HUES64 (cell line): ENCODE measurements at regions not wholly inside any gene's neighbourhood (a gene's known extent, or its start where the extent isn't known, plus 50 kb on each side); places are given as distances from the start of the nearest gene placed in this dataset.

Experiments
- H3K27ac ChIP-seq: 2 replicates; pipeline ENCODE4 v1.7.0; 2013; ENCODE audit warnings: low read depth, low read length, inconsistent platforms
- H3K27me3 ChIP-seq: 2 replicates; pipeline ENCODE4 v1.6.1; 2013; ENCODE audit warnings: mild to moderate bottlenecking, low read length; ENCODE audit not compliant: insufficient read depth
- H3K36me3 ChIP-seq: 2 replicates; pipeline ENCODE4 v1.6.1; 2013; ENCODE audit warnings: mild to moderate bottlenecking, low read length; ENCODE audit not compliant: insufficient read depth
- H3K4me1 ChIP-seq: 2 replicates; pipeline ENCODE4 v1.6.1; 2013; ENCODE audit warnings: mild to moderate bottlenecking, low read length, moderate library complexity; ENCODE audit not compliant: insufficient read depth
- H3K4me3 ChIP-seq: 2 replicates; pipeline ENCODE4 v1.5.1; 2013; ENCODE audit warnings: mild to moderate bottlenecking, low read length, moderate library complexity
- H3K9ac ChIP-seq: 2 replicates; pipeline ENCODE4 v1.6.1; 2013; ENCODE audit warnings: mild to moderate bottlenecking, low read depth, low read length
- H3K9me3 ChIP-seq: 2 replicates; pipeline ENCODE4 v1.6.1; 2013; ENCODE audit warnings: low read depth, low read length; ENCODE audit not compliant: insufficient read depth
- WGBS: fragments of 150-250, 120-280 bp; methylation state at CpG from one replicate; pipeline ENCODE4 v1.1.7; 2013; ENCODE audit warnings: missing lambda C conversion rate; 5-methylcytosine and 5-hydroxymethylcytosine counted together

DNA sequence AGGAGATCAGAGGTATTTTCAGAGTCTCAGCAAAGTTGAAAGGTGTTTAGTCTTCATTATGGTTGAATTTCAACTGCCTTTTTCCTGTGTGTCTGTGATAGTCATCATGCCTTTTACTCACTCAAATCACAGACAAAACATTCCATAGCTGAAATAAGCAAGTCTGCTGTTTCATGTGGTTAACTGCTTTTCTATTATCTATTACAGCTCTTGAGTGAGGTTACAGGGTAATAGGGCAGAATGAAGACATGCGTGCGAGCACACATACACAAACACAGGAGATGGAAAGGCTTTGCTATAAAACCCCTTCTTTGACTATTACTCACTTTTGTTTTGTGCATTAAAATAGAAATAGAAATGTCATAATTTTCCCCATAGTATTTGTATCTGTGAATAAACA, 192.6 kb upstream of the RARB start:
- H3K4me1 ChIP-seq, result peaks cover 13% of the 10 kb centered on the region
- H3K27me3 ChIP-seq, result no peaks in the 10 kb centered on the region
- H3K9me3 ChIP-seq, result no peaks in the 10 kb centered on the region
- no peaks in the 10 kb centered on the region for H3K36me3 ChIP-seq
- no peak overlapping the region for H3K4me3 ChIP-seq
- no peak overlapping the region for H3K9ac ChIP-seq
- WGBS, result no CpG with 5 or more reads among the region's 2 CpGs
- H3K27ac ChIP-seq, result no peak overlapping the region

- Histone ChIP-seq H3K9ac (no peak overlapping the region), H3K4me3 (no peak overlapping the region), H3K36me3 (no peaks in the 10 kb centered on the region), H3K9me3 (no peaks in the 10 kb centered on the region), H3K27me3 (no peaks in the 10 kb centered on the region), H3K4me1 (peaks cover 2% of the 10 kb centered on the region; the same call in 1 of the 2 replicates), H3K27ac (no peak overlapping the region)
- WGBS, result 94% methylated on average over 1 of the region's 1 CpG
These were observed 190.5 kb upstream of the RARB start for GRCh38 chr3:25237602-25238001.

GRCh38 chr3:25239042-25239441, 189.0 kb upstream of the RARB start:
- Histone ChIP-seq H3K27ac (no peak overlapping the region), H3K4me3 (no peak overlapping the region), H3K9ac (no peak overlapping the region), H3K9me3 (no peaks in the 10 kb centered on the region), H3K27me3 (no peaks in the 10 kb centered on the region), H3K4me1 (peaks cover 2% of the 10 kb centered on the region; the same call in 1 of the 2 replicates), H3K36me3 (no peaks in the 10 kb centered on the region)
- 90% methylated on average over 1 of the region's 1 CpG for WGBS

GRCh38 chr3:25246913-25247312, 181.2 kb upstream of the RARB start:
- Histone ChIP-seq H3K9ac (no peak overlapping the region), H3K4me3 (no peak overlapping the region), H3K27me3 (no peaks in the 10 kb centered on the region), H3K9me3 (peaks cover 16% of the 10 kb centered on the region; the same call in 1 of the 2 replicates), H3K4me1 (no peaks in the 10 kb centered on the region), H3K27ac (no peak overlapping the region), H3K36me3 (no peaks in the 10 kb centered on the region)
- WGBS, result 74% methylated on average over 5 of the region's 5 CpGs

- Histone ChIP-seq H3K27me3 (no peaks in the 10 kb centered on the region), H3K9me3 (peaks cover 27% of the 10 kb centered on the region; the same call in 1 of the 2 replicates), H3K36me3 (no peaks in the 10 kb centered on the region), H3K9ac (no peak overlapping the region), H3K27ac (no peak overlapping the region), H3K4me3 (no peak overlapping the region), H3K4me1 (no peaks in the 10 kb centered on the region)
- 100% methylated on average over 1 of the region's 1 CpG for WGBS
These were observed 175.8 kb upstream of the RARB start for GRCh38 chr3:25252291-25252690.

GRCh38 chr3:25257026-25257425, 171.0 kb upstream of the RARB start:
- Histone ChIP-seq H3K4me3 (no peak overlapping the region), H3K9me3 (peaks cover 11% of the 10 kb centered on the region; the same call in 1 of the 2 replicates), H3K4me1 (no peaks in the 10 kb centered on the region), H3K27me3 (no peaks in the 10 kb centered on the region), H3K27ac (no peak overlapping the region), H3K36me3 (no peaks in the 10 kb centered on the region), H3K9ac (no peak overlapping the region)
- 93% methylated on average over 2 of the region's 2 CpGs for WGBS

- 68% methylated on average over 2 of the region's 3 CpGs for WGBS
- H3K4me3 ChIP-seq, result no peak overlapping the region
- H3K4me1 ChIP-seq, result no peaks in the 10 kb centered on the region
- H3K27ac ChIP-seq, result no peak overlapping the region
- no peaks in the 10 kb centered on the region for H3K9me3 ChIP-seq
- H3K27me3 ChIP-seq, result no peaks in the 10 kb centered on the region
- no peak overlapping the region for H3K9ac ChIP-seq
- no peaks in the 10 kb centered on the region for H3K36me3 ChIP-seq
These were observed 168.2 kb upstream of the RARB start for GRCh38 chr3:25259871-25260270.

GRCh38 chr3:25262322-25262721, 165.7 kb upstream of the RARB start:
- Histone ChIP-seq H3K4me1 (no peaks in the 10 kb centered on the region), H3K27ac (no peak overlapping the region), H3K9ac (no peak overlapping the region), H3K9me3 (no peaks in the 10 kb centered on the region), H3K4me3 (no peak overlapping the region), H3K27me3 (no peaks in the 10 kb centered on the region), H3K36me3 (no peaks in the 10 kb centered on the region)
- 95% methylated on average over 6 of the region's 6 CpGs for WGBS

- H3K27ac ChIP-seq, result no peak overlapping the region
- H3K36me3 ChIP-seq, result no peaks in the 10 kb centered on the region
These were observed 162.8 kb upstream of the RARB start for GRCh38 chr3:25265284-25265683.

GRCh38 chr3:25266677-25267076, 161.4 kb upstream of the RARB start:
- H3K27ac ChIP-seq, result no peak overlapping the region
- H3K36me3 ChIP-seq, result no peaks in the 10 kb centered on the region
- no peaks in the 10 kb centered on the region for H3K9me3 ChIP-seq
- H3K4me1 ChIP-seq, result no peaks in the 10 kb centered on the region
- H3K9ac ChIP-seq, result no peak overlapping the region
- 90% methylated on average over 1 of the region's 1 CpG for WGBS
- no peaks in the 10 kb centered on the region for H3K27me3 ChIP-seq
- H3K4me3 ChIP-seq, result no peak overlapping the region

More at GRCh38 chr3:25265284-25265683, 162.8 kb upstream of the RARB start:
- WGBS, result no CpG with 5 or more reads among the region's 1 CpG
- Histone ChIP-seq H3K27me3 (no peaks in the 10 kb centered on the region), H3K4me1 (no peaks in the 10 kb centered on the region), H3K9ac (no peak overlapping the region), H3K4me3 (no peak overlapping the region), H3K9me3 (no peaks in the 10 kb centered on the region)

GRCh38 chr3:25272090-25272489, 156.0 kb upstream of the RARB start:
- WGBS, result 96% methylated on average over 3 of the region's 3 CpGs
- H3K36me3 ChIP-seq, result no peaks in the 10 kb centered on the region
- no peak overlapping the region for H3K4me3 ChIP-seq
- no peaks in the 10 kb centered on the region for H3K9me3 ChIP-seq
- H3K27ac ChIP-seq, result no peak overlapping the region
- H3K9ac ChIP-seq, result no peak overlapping the region
- no peaks in the 10 kb centered on the region for H3K27me3 ChIP-seq
- no peaks in the 10 kb centered on the region for H3K4me1 ChIP-seq

GRCh38 chr3:25273582-25274171, 154.4 kb upstream of the RARB start:
- H3K36me3 ChIP-seq, result no peaks in the 10 kb centered on the region
- H3K9ac ChIP-seq, result no peak overlapping the region
- WGBS, result 90% methylated on average over 3 of the region's 3 CpGs
- H3K27me3 ChIP-seq, result peaks cover 6% of the 10 kb centered on the region; the same call in 1 of the 2 replicates
- H3K4me1 ChIP-seq, result no peaks in the 10 kb centered on the region
- H3K4me3 ChIP-seq, result no peak overlapping the region
- no peak overlapping the region for H3K27ac ChIP-seq
- no peaks in the 10 kb centered on the region for H3K9me3 ChIP-seq
